Upper lobe of left lung (tissue), 6 donors: ENCODE measurements at regions not wholly inside any gene's neighbourhood (a gene's known extent, or its start where the extent isn't known, plus 50 kb on each side); places are given as distances from the start of the nearest gene placed in this dataset.

ENCODE experiments used
- ATAC-seq, 2 donors: fragments of 200-7000 bp; cut with Tn5 transposase; one replicate each; pipeline ENCODE4 v1.9.1; 2022; ENCODE audit warnings: mild to moderate bottlenecking in 2 of 2, moderate library complexity in 2 of 2; ENCODE audit not compliant: low FRiP score in 2 of 2
- DNase-seq, 2 donors: peaks; one replicate each; pipeline ENCODE4 v3.0.0-alpha.2; 2019 to 2020
- H3K27ac ChIP-seq, 4 donors: fragments of 200-600 bp; sonication (generic); one replicate each; pipeline ENCODE4 v1.5.1; 2016 to 2019
- H3K27me3 ChIP-seq, 4 donors: fragments of 200-600 bp; sonication (generic); one replicate each; pipeline ENCODE4 v1.5.1; 2017 to 2019
- H3K36me3 ChIP-seq, 4 donors: fragments of 200-600 bp; sonication (generic); one replicate each; pipeline ENCODE4 v1.5.1; 2016 to 2019
- H3K4me1 ChIP-seq, 4 donors: fragments of 200-600 bp; sonication (generic); one replicate each; pipeline ENCODE4 v1.5.1; 2018 to 2019
- H3K4me3 ChIP-seq, 4 donors: fragments of 200-600 bp; sonication (generic); one replicate each; pipeline ENCODE4 v1.5.1; 2017 to 2019; ENCODE audit warnings: mild to moderate bottlenecking in 2 of 4, moderate library complexity in 1 of 4
- H3K9me3 ChIP-seq, 4 donors: fragments of 200-600 bp; sonication (generic); one replicate each; pipeline ENCODE4 v1.5.1; 2018 to 2019
- EP300 ChIP-seq, 4 donors: sonication (generic); formaldehyde crosslinking; IDR thresholded peaks; one replicate each; pipeline ENCODE4 v1.5.1; 2017; ENCODE audit warnings: antibody characterized with exemption in 4 of 4, control low read depth in 2 of 4
- POLR2A ChIP-seq, 4 donors: fragments of 450-650 bp; IDR thresholded peaks; one replicate each; pipeline ENCODE4 v1.5.1; 2016 to 2017; ENCODE audit warnings: antibody characterized with exemption in 4 of 4, mild to moderate bottlenecking in 2 of 4
- POLR2AphosphoS5 ChIP-seq, 2 donors: sonication (generic); formaldehyde crosslinking; IDR thresholded peaks; one replicate each; pipeline ENCODE4 v1.5.1; 2017; ENCODE audit warnings: antibody characterized with exemption in 2 of 2
- WGBS, 2 donors: methylation state at CpG; one replicate each; pipeline ENCODE4 v1.1.5; 2017 to 2018; 5-methylcytosine and 5-hydroxymethylcytosine counted together
- TF ChIP-seq, protein P1 (sequence below), 6 experiments: fragments of 450-650 bp in 4 of 6; fragments of 200-600 bp in 2 of 6; sonication (generic) in 2 of 6; IDR thresholded peaks; one replicate each; pipeline ENCODE4 v1.5.1; 2016 to 2019; ENCODE audit warnings: antibody characterized with exemption in 6 of 6
- donor health status: DM: no; HTN: no; CAD: no; lungs with moderate emphysema.
- donor health status: DM: no; HTN: yes; CAD: no; lungs with severe emphysema.

DNA sequence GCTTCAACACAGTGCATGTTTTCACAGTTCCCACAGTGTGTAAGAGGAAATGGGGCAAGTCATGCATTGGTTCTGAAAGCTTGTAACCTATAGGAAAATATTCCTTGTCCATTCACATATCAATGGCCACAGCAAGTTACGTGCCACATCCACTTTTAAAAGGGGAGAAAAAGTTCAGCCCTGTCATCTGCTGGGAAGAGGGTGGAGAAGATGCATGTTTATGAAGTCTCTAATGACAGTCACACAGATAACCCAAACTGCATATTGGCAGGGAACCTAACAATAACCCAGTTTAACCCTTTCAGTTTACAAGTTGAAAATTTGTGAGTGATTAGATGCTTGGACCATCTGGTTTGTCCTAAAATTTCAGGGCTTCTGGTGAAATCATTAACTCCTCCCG, 159.3 kb downstream of the MTRR start:
- WGBS, 2 donors = 58 to 72% methylated on average over 2 of the region's 2 CpGs

DNA sequence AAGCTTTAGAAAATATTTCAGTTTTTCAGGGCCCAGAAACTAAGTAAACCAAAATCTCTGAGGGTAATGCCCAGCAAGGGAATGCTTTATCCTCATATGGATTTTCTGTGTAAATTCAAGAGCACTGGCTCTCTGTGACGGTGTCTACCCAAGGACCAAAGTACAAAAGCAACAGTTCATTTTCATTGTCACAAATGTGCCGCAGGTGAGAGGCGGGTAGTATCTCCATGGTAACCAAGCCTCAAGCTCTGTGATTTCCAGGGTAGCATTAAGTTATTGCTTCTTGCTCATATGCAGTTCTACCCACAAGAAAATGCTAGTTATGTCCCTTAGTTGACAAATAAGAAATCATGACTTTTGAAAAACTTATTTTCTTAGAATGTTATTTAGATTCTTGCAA, 164.3 kb downstream of the MTRR start:
- no peak for DNase-seq
- H3K27me3 ChIP-seq = no peaks in the 10 kb centered on the region
- TF ChIP-seq POLR2AphosphoS5 (IDR thresholded peaks at IDR 0.05) (no peak), EP300 (IDR thresholded peaks at IDR 0.05) (no peak), POLR2A (IDR thresholded peaks at IDR 0.05) (no peak)
- TF ChIP-seq, protein P1, sequence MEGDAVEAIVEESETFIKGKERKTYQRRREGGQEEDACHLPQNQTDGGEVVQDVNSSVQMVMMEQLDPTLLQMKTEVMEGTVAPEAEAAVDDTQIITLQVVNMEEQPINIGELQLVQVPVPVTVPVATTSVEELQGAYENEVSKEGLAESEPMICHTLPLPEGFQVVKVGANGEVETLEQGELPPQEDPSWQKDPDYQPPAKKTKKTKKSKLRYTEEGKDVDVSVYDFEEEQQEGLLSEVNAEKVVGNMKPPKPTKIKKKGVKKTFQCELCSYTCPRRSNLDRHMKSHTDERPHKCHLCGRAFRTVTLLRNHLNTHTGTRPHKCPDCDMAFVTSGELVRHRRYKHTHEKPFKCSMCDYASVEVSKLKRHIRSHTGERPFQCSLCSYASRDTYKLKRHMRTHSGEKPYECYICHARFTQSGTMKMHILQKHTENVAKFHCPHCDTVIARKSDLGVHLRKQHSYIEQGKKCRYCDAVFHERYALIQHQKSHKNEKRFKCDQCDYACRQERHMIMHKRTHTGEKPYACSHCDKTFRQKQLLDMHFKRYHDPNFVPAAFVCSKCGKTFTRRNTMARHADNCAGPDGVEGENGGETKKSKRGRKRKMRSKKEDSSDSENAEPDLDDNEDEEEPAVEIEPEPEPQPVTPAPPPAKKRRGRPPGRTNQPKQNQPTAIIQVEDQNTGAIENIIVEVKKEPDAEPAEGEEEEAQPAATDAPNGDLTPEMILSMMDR (IDR thresholded peaks at IDR 0.05) = no peak
- no peaks in the 10 kb centered on the region for H3K4me1 ChIP-seq
- 76 to 83% methylated on average over 3 of the region's 3 CpGs for WGBS, 2 donors
- ATAC-seq = no peak
- H3K27ac ChIP-seq = no peak overlapping the region
- no peaks in the 10 kb centered on the region for H3K9me3 ChIP-seq
- no peak overlapping the region for H3K4me3 ChIP-seq
- H3K36me3 ChIP-seq = no peaks in the 10 kb centered on the region

More for the DNA sequence above, 159.3 kb downstream of the MTRR start:
- Histone ChIP-seq H3K27ac (no peak overlapping the region), H3K4me3 (no peak overlapping the region), H3K27me3 (no peaks in the 10 kb centered on the region), H3K36me3 (no peaks in the 10 kb centered on the region), H3K9me3 (no peaks in the 10 kb centered on the region), H3K4me1 (no peaks in the 10 kb centered on the region)
- ATAC-seq = no peak
- TF ChIP-seq, protein P1 (IDR thresholded peaks at IDR 0.05) = no peak
- no peak for TF ChIP-seq POLR2AphosphoS5 (IDR thresholded peaks at IDR 0.05)
- DNase-seq = no peak

DNA sequence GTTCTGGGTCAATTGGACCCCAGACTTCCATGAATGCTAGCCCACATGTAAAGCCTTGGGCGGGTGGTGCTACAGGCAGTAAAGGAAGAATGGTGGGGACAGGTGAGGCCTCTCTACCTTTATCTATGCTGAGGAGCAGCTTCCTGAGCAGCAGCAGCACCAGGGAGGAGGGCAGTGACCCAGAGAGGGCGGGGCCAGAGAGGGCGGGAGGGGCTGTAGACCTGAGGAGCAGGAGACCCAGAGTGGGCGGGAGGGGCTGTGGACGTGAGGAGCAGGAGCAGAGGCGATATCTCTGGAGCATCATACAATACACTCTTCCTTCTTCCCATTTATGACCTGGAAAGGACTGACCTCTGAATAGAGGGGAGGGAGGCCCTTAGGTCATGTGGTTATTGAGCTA, 165.9 kb downstream of the MTRR start:
- 69 to 70% methylated on average over 6 of the region's 6 CpGs for WGBS, 2 donors
- H3K27ac ChIP-seq = no peak overlapping the region
- H3K27me3 ChIP-seq = no peaks in the 10 kb centered on the region
- TF ChIP-seq, protein P1 (IDR thresholded peaks at IDR 0.05) = no peak
- TF ChIP-seq POLR2A (IDR thresholded peaks at IDR 0.05) = no peak
- TF ChIP-seq POLR2AphosphoS5 (IDR thresholded peaks at IDR 0.05) = no peak
- TF ChIP-seq EP300 (IDR thresholded peaks at IDR 0.05) = no peak
- H3K4me3 ChIP-seq = no peak overlapping the region
- ATAC-seq = no peak
- peak in 1 of 2 donors; percentile 39 for DNase-seq
- no peaks in the 10 kb centered on the region for H3K9me3 ChIP-seq
- H3K36me3 ChIP-seq = no peaks in the 10 kb centered on the region
- H3K4me1 ChIP-seq = no peaks in the 10 kb centered on the region

DNA sequence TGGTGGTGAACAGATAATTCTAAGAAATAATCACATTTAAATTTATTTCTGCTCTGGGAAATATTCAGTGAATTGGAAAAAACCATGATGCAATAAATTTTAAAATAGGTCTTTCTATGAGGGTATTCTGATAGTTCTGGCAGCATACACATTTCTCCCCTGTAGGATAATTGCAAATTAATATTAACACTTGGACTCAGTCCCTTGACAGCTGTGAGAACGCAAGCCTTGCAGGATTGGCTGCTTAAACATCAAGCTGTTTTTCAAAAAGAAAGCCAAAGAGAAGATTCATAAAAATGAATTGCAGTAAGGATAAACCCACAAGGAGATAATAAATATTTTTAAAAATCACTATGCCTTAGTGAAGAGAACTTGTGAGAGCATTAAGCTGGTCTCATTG, 180.0 kb downstream of the MTRR start:
- H3K27me3 ChIP-seq = no peaks in the 10 kb centered on the region
- TF ChIP-seq, protein P1 (IDR thresholded peaks at IDR 0.05) = no peak
- TF ChIP-seq POLR2AphosphoS5 (IDR thresholded peaks at IDR 0.05) (no peak), POLR2A (IDR thresholded peaks at IDR 0.05) (no peak), EP300 (IDR thresholded peaks at IDR 0.05) (no peak)
- DNase-seq (no peak), ATAC-seq (no peak)
- H3K36me3 ChIP-seq = no peaks in the 10 kb centered on the region
- 86 to 87% methylated on average over 1 of the region's 1 CpG for WGBS, 2 donors
- no peak overlapping the region for H3K4me3 ChIP-seq
- H3K27ac ChIP-seq = no peak overlapping the region
- no peaks in the 10 kb centered on the region for H3K9me3 ChIP-seq
- no peaks in the 10 kb centered on the region for H3K4me1 ChIP-seq

DNA sequence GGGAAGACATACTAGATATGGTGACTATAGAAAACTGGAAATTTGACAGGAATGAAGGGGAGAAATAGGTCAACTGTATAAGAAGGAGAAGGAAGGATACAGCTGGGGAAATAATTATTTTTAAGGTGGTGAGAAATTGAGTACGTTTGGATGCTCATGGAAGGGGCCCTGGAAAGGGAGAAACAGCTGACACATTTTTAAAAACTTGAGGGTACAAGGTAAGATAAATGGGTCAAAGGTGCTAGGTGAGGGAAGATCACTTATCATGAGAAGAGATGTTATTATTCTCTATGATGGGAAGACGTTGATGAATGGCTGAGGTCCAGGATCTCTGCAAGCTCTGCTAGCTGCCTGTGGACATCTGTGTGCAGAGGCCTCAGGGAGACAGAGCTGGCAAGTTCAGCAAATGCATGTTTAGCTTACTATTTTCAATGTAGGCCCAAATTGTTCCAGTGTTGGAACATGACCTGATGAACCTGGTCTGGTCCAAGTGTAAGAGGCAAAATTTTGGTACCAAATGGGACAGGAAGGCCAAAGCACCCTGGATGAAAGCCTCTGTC, 181.7 kb downstream of the MTRR start:
- no peaks in the 10 kb centered on the region for H3K36me3 ChIP-seq
- WGBS, 2 donors = 40 to 67% methylated on average over 2 of the region's 2 CpGs

More for the DNA sequence above, 181.7 kb downstream of the MTRR start:
- TF ChIP-seq POLR2AphosphoS5 (IDR thresholded peaks at IDR 0.05) = no peak
- H3K27me3 ChIP-seq = no peaks in the 10 kb centered on the region
- no peak overlapping the region for H3K4me3 ChIP-seq
- H3K4me1 ChIP-seq = no peaks in the 10 kb centered on the region
- H3K9me3 ChIP-seq = no peaks in the 10 kb centered on the region
- H3K27ac ChIP-seq = no peak overlapping the region
- ATAC-seq = no peak
- DNase-seq = no peak
